RWPE2 (cell line): ENCODE measurements at regions not wholly inside any gene's neighbourhood (a gene's known extent, or its start where the extent isn't known, plus 50 kb on each side); places are given as distances from the start of the nearest gene placed in this dataset.

ENCODE experiments used
- ATAC-seq: fragments of 200-7000 bp; cut with Tn5 transposase; 3 replicates; pipeline ENCODE4 v1.9.1; 2021; ENCODE audit warnings: low read depth
- DNase-seq: peaks from one replicate; pipeline ENCODE4 v3.0.0-alpha.2; 2020; ENCODE audit warnings: low spot score
- H3K27ac ChIP-seq: fragments of 450-650 bp; 2 replicates; pipeline ENCODE4 v1.5.1; 2017; ENCODE audit warnings: mild to moderate bottlenecking; ENCODE audit not compliant: poor library complexity, severe bottlenecking
- H3K27me3 ChIP-seq: fragments of 250-450 bp; sonication (Bioruptor Pico); 2 replicates; pipeline ENCODE4 v1.5.1; 2021; ENCODE audit warnings: mild to moderate bottlenecking, moderate library complexity; ENCODE audit not compliant: insufficient read depth, poor library complexity, severe bottlenecking
- H3K36me3 ChIP-seq: fragments of 250-450 bp; sonication (Bioruptor Pico); 2 replicates; pipeline ENCODE4 v1.5.1; 2020; ENCODE audit warnings: low read depth, mild to moderate bottlenecking, moderate library complexity
- H3K4me1 ChIP-seq: fragments of 250-450 bp; sonication (Bioruptor Pico); 2 replicates; pipeline ENCODE4 v1.5.1; 2021; ENCODE audit warnings: mild to moderate bottlenecking, moderate library complexity; ENCODE audit not compliant: insufficient read depth, poor library complexity, severe bottlenecking
- H3K4me3 ChIP-seq: fragments of 250-450 bp; sonication (Bioruptor Pico); 2 replicates; pipeline ENCODE4 v1.5.1; 2021; ENCODE audit warnings: mild to moderate bottlenecking, moderate library complexity; ENCODE audit not compliant: severe bottlenecking
- H3K9me3 ChIP-seq: fragments of 250-450 bp; sonication (Bioruptor Pico); 2 replicates; pipeline ENCODE4 v1.5.1; 2021; ENCODE audit warnings: mild to moderate bottlenecking, moderate library complexity; ENCODE audit not compliant: severe bottlenecking
- TF ChIP-seq, protein P1 (sequence below): fragments of 450-650 bp; IDR thresholded peaks from one replicate; pipeline ENCODE4 v1.5.1; 2017; ENCODE audit warnings: mild to moderate bottlenecking, moderate library complexity; ENCODE audit not compliant: poor library complexity, severe bottlenecking

DNA sequence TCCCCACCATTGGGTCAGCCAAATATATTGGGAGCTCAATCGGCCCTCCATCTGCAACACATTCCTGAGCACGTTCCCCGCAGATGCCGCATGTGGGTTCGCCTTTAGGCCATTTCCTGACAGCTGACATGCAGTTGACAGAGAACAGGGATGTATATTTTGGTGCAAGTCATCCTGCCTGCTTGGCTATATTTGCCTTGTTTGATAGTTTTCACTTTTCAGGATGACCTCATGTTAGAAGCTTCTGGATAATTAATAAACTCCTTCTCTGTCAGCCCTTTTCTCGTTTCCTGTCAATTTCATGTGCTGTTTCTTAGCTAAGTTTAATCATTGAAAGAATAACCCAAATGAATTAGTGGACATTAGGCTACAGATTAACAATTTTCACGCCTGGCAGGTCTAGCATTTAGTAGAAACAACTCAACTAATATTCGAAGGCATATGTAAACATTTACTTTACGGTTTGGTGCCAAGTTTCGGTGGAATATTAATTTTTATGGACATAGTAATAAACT lies 105.8 kb upstream of the SLC5A12 start:
- no peaks in the 10 kb centered on the region for H3K4me1 ChIP-seq
- no peak overlapping the region for H3K27ac ChIP-seq
- DNase-seq (no peak), ATAC-seq (no peak)
- no peak overlapping the region for H3K4me3 ChIP-seq
- TF ChIP-seq, protein P1, sequence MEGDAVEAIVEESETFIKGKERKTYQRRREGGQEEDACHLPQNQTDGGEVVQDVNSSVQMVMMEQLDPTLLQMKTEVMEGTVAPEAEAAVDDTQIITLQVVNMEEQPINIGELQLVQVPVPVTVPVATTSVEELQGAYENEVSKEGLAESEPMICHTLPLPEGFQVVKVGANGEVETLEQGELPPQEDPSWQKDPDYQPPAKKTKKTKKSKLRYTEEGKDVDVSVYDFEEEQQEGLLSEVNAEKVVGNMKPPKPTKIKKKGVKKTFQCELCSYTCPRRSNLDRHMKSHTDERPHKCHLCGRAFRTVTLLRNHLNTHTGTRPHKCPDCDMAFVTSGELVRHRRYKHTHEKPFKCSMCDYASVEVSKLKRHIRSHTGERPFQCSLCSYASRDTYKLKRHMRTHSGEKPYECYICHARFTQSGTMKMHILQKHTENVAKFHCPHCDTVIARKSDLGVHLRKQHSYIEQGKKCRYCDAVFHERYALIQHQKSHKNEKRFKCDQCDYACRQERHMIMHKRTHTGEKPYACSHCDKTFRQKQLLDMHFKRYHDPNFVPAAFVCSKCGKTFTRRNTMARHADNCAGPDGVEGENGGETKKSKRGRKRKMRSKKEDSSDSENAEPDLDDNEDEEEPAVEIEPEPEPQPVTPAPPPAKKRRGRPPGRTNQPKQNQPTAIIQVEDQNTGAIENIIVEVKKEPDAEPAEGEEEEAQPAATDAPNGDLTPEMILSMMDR = no peak
- H3K27me3 ChIP-seq = no peaks in the 10 kb centered on the region
- H3K36me3 ChIP-seq = no peaks in the 10 kb centered on the region
- H3K9me3 ChIP-seq = peaks cover 9% of the 10 kb centered on the region

DNA sequence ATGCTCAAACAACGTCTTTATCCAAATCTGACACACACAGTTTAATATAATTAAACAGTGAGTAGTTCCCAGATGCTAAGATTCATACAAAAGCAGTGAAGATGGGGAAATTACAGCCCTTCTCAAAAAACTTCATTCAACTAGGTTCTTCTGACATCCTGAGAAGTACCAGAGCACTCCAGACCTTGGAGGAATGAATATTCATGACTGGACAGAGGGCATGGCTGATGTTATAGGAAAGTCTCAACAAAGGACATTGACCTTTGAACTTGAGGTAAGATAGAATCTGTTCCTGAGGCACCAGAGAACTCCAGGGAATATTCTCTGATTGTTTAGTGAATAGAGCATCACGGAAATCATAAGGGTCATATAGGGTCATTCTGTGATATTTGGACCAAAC lies 106.4 kb upstream of the SLC5A12 start:
- TF ChIP-seq, protein P1 = no peak
- ATAC-seq = no peak
- Histone ChIP-seq H3K27me3 (no peaks in the 10 kb centered on the region), H3K9me3 (peaks cover 7% of the 10 kb centered on the region), H3K36me3 (no peaks in the 10 kb centered on the region), H3K4me1 (no peaks in the 10 kb centered on the region), H3K4me3 (no peak overlapping the region), H3K27ac (no peak overlapping the region)
- DNase-seq = no peak

DNA sequence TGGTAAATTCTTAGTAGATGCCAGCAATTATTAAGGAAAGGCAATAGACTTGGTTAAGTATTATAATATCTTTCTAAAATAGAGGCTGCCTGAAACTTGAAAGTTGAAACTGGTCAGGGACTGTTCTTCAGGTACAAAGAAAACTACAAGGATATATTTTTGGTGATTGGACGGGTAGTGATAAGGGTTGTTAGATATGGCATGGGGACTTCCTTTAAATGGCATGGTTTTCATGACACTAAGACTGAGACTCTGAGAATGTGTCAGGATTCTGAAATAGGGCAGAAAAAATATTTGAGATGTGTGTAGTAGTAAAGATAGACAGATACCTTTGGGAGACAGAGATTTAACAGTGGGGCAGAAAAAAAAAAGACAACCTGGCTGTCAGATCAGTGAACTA lies 108.4 kb upstream of the SLC5A12 start:
- DNase-seq (no peak), ATAC-seq (no peak)
- Histone ChIP-seq H3K27ac (no peak overlapping the region), H3K36me3 (no peaks in the 10 kb centered on the region), H3K27me3 (no peaks in the 10 kb centered on the region), H3K4me3 (no peak overlapping the region), H3K9me3 (no peaks in the 10 kb centered on the region), H3K4me1 (peaks cover 3% of the 10 kb centered on the region)
- TF ChIP-seq, protein P1 = no peak

DNA sequence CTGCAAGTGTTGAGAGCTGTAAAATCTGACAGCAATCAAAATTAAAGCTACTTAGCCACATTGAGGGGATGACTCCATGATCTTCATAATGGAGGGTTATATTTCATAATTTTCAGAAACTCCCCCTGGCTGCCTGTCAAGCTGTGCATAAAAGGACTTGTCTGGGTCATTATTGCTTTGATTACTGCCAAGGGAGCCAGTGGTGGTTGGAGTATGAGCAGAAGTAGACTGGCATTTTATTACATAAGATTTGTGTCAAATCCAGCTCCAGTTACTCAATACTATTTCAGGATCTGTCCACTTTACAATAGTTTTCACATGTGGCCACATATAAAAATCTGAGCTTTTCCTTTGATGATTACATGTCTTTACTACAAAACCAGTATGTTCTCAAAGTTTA lies 108.9 kb upstream of the SLC5A12 start:
- ATAC-seq = no peak
- TF ChIP-seq, protein P1 = no peak
- no peak for DNase-seq

DNA sequence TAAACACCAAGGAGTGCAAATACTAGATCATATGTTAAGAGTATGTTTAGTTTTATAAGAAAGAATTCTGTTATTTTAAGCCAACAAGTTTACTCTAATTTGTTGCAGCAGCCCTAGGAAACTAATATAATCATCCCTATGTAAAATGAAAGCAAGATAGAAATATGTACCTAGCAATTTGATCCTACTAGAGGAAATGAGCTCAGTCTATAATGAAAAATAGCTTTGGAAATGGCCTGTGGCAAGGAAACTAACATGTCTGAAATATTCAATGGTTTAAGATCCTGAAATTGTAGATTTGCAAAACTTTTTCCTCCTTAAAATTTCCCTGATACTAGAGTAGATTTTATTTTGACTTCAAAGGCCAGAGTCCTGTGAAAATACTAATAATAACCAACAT lies 112.7 kb upstream of the SLC5A12 start:
- Histone ChIP-seq H3K4me1 (peaks cover 3% of the 10 kb centered on the region), H3K27me3 (no peaks in the 10 kb centered on the region), H3K27ac (no peak overlapping the region), H3K9me3 (no peaks in the 10 kb centered on the region), H3K36me3 (no peaks in the 10 kb centered on the region), H3K4me3 (no peak overlapping the region)
- TF ChIP-seq, protein P1 = no peak
- DNase-seq (no peak), ATAC-seq (no peak)

More for the DNA sequence above, 108.9 kb upstream of the SLC5A12 start:
- Histone ChIP-seq H3K9me3 (no peaks in the 10 kb centered on the region), H3K4me1 (peaks cover 3% of the 10 kb centered on the region), H3K4me3 (no peak overlapping the region), H3K27ac (no peak overlapping the region), H3K36me3 (no peaks in the 10 kb centered on the region), H3K27me3 (no peaks in the 10 kb centered on the region)
